Mucosa of gallbladder (tissue), 1 donor: ENCODE measurements at regions not wholly inside any gene's neighbourhood (a gene's known extent, or its start where the extent isn't known, plus 50 kb on each side); places are given as distances from the start of the nearest gene placed in this dataset.
"Not testable (repeated sequence)": the region's sequence is repeated elsewhere in the genome, so short reads cannot be mapped to it uniquely, and the experiment has no call there.

Source experiments
- DNase-seq: peaks from one replicate; pipeline ENCODE4 v3.0.0-alpha.2; 2020; ENCODE audit warnings: low spot score
- donor health status: DM: no; HTN: no; CAD: no.

DNA sequence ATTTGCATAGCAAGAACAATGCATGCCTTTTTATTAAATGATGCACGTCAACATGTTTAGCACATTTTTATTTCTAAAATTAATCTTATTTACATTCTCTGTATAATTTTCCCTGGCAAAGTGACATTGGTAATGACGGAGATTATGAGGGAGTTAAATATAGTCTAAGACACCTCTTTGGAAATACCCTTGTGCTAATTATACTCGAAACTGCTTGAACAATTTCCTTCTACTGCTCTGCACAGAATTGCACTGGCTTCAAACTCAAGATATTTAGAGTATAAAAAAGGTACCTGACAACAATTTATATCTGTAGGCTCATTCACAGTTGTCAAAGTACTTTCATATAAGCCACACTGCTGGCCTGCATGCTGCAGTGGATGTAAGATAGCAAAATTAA lies 602.7 kb downstream of the NXPH1 start:
- no peak for DNase-seq

DNA sequence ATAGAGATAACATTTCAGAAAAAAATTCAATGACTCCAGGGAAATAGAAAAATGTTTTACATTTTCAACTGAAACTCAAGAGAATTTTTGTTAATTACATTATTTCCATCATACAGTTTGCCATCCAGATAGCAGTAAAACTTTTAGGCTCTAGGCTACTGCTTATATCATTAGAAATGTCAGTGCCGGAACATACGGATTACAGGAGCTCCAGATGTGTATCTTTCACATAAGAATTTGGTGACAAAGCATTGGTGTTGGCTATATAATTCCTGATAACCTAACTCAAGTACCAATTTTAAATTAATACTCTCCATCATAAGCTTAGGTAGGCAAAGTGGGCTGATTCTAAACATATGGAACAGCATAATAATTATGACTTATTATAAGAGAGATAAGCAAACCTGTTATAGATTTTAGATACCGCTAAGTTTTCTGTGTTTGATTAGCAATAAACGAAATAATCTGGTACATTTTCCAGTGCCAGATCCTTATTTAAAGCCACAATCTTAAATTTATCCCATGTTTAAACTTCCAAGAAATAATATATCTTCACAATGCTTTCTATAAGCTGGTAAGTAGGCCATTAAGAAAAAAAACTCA lies 637.9 kb downstream of the NXPH1 start:
- DNase-seq = no peak

DNA sequence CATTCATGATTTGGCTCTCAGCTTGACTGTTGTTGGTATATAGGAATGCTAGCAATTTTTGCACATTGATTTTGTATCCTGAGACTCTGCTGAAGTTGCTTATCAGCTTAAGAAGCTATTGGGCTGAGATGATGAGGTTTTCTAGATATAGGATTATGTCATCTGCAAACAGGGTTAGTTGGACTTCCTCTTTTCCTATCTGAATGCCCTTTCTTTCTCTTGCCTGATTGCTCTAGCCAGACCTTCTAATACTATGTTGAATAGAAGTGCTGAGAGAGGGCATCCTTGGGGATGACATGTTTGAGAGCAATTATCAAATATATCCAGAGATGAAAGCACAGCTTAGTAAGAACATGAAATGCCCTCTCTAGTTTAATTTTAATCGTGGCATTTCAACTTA lies 642.4 kb downstream of the NXPH1 start:
- not testable (repeated sequence) for DNase-seq

- DNase-seq = no peak
Observed at GRCh38 chr7:9082203-9082602, 648.8 kb downstream of the NXPH1 start.

DNA sequence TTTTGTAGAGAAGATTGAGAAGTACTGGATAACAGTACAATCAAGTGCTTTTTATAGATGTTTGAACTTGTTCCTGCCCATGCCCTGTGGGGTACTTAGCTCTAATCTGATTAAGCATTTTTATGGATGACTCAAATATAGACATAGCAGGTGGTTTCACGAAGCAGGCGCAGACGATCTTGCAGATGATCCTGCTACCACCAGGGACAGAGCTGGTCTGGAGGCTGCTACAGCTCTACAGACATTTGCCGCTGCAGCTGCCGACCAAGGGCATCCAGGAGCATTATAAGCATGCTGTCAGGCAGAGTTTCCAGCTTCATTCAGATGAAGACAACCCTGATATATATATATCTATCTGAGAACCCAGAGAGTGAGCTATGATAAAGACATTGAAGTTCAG lies 650.4 kb downstream of the NXPH1 start:
- no peak for DNase-seq

GRCh38 chr7:9091282-9091681 lies 657.9 kb downstream of the NXPH1 start:
- DNase-seq = no peak

DNA sequence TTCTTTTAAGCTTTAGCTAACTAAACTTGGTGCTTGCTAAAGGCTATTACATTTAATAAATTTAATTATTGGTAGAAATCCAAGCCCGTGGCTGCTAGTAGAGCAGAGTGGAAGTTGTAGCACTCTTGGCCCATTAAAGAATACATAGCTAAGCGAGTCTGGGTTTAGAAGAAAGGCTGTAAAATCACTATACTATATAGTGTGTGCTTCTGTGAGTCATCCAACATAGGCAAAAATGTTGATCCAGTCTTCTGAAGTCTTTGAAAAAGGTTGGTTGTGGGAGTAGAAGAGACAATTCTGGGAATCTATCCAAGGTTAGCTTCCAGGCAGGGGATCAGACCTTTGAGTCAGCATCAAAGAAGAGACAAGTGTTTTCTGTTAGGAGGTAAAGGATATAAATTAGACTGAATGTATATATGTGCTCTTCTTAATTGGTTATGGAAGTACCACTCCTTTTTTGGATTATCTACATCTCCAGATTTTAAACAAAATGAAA lies 664.2 kb downstream of the NXPH1 start:
- no peak for DNase-seq

- DNase-seq = no peak
Observed at GRCh38 chr7:9100289-9100688, 666.9 kb downstream of the NXPH1 start.

GRCh38 chr7:9102846-9103245 lies 669.4 kb downstream of the NXPH1 start:
- no peak for DNase-seq

DNA sequence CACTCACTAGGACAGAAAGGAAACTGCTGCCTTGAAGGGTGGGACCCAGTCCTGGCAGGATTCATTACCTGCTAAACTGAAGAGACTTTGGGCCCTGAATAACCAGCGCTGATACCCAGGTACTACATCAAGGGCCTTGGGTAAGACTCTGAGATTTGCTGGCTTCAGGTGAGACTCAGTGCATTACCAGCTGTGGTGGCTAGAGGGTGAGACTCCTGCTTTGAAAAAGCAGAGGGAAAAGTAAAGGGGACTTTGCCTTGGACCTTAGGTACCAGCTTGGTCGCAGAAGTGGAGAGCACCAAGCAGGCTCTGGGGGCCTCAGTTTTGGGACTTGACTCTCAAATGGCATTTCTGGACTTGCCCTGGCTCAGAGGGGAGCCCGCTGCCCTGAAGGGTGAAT lies 673.3 kb downstream of the NXPH1 start:
- DNase-seq = no peak

DNA sequence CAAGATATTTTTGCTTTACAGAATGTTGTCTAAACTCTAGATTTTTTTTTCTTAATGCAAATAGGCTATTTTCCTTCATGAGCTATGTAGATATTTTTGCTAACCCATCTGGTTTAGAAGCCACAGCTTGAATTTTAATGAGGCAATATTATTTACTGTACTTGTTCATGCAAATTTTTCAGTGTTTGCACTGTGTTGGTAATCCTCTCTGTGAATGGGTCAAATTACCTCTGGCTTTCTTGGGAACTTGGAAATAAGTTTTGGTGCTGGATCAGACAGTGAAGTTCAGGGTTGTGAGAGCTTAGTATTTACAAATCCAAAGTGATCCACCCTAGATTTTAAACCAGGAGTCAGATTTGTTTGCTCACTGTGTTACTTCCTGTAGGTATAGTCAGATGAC lies 686.9 kb downstream of the NXPH1 start:
- DNase-seq = no peak

DNA sequence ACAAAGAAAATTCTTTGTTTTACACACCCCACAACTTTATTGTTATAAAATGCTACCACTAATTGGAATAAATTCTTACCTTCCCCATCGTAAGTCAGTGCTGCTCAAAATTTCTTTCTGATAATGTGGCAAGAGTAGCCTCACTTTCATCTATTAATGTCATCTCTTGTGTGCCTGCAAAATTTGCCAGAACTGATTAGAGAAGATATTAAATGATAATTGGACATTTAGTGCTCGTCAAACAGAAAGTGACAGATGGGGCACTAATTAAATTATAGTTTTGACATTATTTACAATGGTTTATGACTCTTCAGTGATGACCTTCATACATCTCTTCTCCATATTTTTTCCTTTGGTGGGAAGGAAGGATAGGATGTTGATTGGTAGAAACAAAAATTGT lies 690.9 kb downstream of the NXPH1 start:
- no peak for DNase-seq

DNA sequence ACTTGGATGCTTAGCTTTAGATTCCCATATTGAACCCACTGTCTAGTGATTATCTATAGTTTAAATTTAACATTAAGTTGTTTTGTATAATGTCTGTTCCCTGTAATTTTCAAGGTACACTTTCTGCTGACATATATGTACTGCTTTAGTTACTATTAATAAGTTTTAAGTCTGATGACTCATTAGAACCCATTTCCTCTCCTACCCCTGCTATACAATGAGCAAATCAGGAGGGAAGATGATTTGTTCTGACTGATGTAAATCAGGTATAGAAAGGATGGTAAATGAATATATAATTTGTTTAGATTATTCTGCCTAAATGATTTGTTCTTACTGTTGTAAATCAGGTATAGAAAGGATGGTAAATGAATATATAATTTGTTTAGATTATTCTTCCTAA lies 691.8 kb downstream of the NXPH1 start:
- no peak for DNase-seq

GRCh38 chr7:9127901-9128300 lies 694.5 kb downstream of the NXPH1 start:
- DNase-seq = no peak

DNA sequence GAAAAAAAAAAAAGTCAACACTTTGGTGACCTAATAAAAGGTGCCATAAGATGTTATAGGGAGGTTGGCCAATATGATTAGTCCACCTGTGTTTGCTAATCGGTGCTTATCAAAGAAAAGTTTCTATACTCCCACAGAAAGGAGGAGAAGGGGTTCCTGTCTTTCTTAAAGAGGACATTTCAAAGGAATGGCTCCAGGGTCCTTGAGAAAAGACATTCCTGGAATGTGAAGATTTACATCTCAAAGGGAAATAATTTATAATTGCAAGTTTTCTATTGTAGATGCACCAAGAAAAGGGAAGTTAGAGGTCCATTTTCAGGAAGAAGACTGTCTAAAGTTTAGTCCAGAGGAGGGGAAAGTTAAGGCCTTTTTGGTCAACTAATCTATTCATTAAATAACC lies 715.3 kb downstream of the NXPH1 start:
- no peak for DNase-seq

GRCh38 chr7:9149499-9150082 lies 716.2 kb downstream of the NXPH1 start:
- no peak for DNase-seq

DNA sequence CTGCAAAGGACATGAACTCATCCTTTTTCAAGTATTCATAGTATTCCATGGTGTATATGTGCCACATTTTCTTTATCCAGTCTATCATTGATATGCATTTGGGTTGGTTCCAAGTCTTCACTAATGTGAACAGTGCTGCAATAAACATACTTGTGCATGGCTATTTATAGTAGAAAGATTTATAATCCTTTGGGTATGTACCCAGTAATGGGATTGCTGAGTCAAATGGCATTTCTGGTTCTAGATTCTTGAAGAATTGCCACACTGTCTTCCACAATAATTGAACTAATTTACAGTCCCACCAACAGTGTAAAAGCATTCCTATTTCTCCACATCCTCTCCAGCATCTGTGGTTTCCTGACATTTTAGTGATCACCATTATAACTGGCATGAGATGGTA lies 730.3 kb downstream of the NXPH1 start:
- DNase-seq = not testable (repeated sequence)

GRCh38 chr7:9175871-9176270 lies 742.5 kb downstream of the NXPH1 start:
- DNase-seq = no peak

- DNase-seq = no peak
Observed at GRCh38 chr7:9181356-9181755, 747.9 kb downstream of the NXPH1 start.

GRCh38 chr7:9186730-9187129 lies 753.3 kb downstream of the NXPH1 start:
- DNase-seq = no peak

DNA sequence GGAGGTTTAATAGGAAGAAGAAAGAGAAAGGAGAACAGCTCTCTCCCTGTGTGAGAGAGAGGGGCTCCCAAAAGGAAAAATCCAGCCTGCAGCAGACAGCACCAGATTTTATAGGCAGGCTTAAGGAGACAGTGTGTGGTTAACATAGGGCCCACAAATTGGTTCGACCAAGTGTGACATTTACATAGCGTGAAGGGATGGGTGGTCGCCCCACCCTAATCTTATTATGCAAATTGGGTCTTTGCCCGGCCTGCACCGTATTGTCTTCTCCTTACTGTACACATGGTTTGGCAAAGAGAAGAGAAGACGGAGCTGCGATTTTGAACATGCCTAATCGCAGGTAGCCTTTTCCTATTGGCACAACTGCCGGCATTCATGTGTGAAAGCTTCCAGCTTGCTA lies 756.3 kb downstream of the NXPH1 start:
- no peak for DNase-seq

- no peak for DNase-seq
Observed at GRCh38 chr7:9192969-9193368, 759.6 kb downstream of the NXPH1 start.

DNA sequence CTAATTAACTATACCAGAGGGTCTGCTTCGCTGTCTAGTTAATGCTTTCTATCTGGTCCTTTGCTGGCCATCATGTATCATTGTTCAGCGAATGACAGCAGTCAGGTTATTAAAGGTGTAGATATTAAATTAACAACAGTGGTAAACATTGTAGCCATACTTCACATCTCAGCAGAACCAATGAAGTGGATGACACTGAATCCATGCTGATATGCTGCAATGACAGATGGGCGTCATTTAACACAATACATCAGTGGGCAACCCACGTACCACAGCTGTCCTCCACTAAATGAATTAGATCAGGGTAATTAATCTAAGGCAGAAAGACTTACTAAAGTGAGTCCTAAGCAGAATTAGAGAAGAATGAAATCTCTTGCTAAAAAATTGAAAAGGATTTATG lies 767.2 kb downstream of the NXPH1 start:
- no peak for DNase-seq

DNA sequence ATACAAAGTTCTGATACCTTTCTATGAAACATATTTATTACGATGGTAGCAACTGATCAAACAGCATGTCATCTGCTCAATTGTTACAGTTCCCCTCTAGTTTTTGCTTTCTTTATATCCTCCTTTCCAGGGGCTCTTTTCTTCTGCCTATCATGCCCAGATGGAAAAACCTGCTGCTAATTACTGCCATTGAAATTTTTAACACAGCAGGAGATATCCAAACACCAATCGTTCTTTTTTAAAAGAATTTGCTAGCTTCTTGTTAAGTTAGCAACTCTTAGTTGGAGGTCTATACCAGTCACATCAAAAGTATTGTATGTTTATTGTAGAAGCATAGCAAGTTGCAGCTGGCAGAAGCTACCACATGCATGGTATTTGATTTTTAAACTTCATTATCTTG lies 768.5 kb downstream of the NXPH1 start:
- no peak for DNase-seq
